NOMO-1 treated with dmso at 0.1 percent for 144 hours (cell line): ENCODE measurements at regions not wholly inside any gene's neighbourhood (a gene's known extent, or its start where the extent isn't known, plus 50 kb on each side); places are given as distances from the start of the nearest gene placed in this dataset.

Experiments used
- DNase-seq: peaks from one replicate; lab custom pipeline; 2025; ENCODE audit not compliant: unreplicated experiment; lab: John Stamatoyannopoulos, UW

DNA sequence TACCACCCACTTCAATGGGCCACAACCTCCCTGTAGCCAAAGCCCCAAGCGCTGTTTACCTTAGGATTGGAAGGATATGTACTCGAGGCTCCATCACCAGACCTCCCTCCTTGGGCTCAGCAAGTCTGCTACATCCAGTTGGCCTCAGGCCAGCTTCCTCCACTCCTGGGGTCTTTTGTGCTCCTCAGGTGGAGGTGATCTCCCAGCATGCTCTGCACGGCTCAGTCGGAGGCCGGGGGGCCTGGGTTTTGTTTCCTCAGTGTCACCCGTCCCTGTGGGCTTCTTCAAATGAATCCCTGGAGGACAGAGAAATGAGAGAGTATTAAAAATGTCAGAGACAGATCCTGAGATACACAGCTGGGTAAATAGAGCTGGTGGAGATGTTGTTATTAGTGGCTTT lies 723.1 kb upstream of the TBX3 start:
- DNase-seq, result no peak

DNA sequence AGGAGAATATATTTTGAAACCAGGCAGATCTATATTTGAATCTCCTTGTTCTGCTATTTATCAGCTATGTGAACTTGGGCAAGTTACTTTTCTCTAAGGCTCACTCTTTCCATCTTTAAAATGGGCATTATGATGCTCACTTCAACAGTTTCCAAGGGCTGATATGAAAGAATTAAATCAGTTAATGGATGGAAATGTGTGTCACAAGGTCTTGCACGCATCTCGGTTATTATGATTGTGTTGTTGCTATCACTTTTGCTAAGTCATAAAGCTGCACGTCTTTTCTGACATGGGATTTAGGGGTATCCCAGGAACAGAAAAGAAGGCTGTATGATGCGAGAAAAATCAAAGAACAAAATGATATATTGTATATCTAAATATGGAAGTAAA lies 721.5 kb upstream of the TBX3 start:
- no peak for DNase-seq

DNA sequence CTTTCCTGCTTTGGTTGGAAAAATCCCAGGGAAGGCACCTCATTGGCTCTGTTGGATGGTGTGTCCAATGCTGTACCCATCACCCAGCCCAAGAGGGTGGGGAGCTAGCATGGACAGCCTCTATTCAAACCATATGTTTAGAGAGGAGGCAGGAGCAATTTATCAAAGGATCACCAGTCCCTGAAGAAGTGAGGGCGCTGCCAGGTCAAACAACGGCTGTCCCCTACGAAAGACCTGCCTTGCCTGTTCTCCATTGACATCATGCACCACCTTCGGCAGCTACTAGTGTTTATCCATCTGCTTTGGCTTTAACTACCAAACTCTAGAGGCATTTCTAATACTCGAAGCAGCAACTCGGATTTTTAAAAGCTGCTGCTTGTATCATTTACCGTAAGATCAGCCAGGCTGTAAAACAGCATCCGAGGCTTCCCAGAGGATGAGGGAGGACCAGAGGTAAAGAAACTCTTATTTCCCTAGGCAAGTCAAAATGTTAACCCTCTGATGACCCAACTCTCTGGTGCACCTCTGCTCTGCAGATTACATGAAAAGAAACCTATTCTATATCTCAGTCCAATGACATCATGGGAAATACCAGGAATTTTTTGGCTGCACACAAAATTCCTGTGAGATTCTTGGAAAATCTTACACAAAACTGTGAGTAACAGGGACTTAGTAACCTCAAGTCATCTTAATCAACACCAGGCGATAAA lies 720.9 kb upstream of the TBX3 start:
- DNase-seq, result no peak

DNA sequence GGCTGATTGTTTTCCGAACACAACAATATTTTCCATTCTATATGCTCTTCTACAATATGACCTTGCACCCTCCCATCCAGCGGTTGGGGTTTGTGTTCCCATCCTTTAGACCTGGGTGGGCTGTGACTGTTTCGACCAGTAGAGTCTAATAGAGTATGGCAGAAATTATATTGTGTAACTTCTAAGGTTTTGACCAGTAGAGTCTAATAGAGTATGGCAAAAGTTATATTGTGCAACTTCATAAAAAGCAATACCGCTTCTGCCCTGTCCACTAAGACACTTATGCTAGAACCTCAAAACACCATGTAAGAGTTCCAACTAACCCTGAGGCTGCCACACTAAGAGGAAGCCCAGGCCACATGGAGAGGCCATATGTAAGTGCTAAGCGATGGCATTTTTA lies 719.7 kb upstream of the TBX3 start:
- DNase-seq, result no peak

DNA sequence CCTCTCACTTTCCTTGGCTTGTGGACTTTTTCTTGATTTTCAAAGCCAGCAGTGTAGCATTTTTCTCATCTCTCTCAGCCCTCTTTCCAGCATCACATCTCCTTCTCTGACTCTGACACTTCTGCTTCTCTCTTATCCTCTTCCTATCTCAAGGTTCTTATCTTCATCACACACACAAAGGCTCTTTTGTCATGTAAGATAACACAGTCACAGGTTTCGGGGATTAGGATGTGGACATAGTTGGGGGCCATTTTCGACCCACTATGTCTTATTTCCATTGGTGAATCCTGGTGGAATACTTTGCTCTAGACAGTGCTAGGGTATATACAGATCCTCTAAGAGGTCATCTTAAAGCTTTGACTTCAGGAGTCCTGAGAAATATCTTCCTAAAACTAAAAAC lies 719.3 kb upstream of the TBX3 start:
- no peak for DNase-seq

DNA sequence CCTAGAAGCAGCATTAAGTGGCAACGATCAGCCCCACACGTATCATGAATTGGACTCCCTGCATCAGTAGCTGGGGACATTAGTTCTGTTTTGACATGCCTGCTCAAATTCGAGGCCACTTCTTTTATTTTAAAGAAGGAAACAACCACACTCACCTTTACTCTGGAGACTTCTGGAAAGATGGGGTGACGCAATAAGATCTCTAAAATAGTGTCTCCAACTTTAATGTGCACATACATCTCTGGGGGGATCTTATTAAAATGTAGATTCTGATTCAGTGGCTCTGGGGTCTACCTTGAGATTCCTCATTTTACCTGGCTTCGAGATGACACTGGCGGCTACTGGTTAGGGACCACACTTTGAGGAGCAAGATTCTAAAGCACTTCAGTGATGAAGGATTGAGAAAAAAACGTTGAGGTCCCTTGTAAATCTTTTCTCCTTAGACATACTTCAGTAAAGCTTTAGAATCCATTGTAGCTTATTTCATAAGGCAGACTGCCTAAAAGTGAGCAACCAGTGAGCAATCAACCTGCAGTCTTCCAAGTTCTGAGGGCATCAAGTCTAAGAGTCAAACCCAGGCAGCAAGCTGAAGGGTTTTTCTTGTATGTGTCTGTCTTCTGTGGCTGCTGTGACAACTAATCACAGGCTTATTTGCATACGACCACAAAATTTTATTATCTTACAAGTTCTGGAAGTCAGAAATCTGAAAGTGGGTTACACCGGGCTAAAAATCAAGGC lies 718.6 kb upstream of the TBX3 start:
- no peak for DNase-seq

DNA sequence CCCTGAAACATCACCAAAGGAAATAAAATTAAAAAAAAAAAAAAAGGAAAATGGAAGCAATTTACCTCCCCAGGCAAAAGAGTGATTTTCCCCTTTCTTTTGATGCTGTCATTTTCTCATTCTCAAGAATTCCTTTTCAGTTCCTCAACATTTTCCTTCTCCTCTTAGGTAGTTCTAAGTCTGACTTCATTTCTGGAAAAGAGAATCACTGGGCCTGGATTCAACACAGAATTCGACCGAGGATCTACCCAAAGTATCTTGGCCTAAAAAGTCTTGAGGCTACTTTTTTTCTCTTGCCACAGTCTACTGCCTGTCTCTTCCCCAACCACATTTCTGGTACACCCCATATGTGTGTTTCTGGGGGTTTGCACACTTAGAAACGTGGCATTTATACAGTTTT lies 717.8 kb upstream of the TBX3 start:
- DNase-seq, result no peak

DNA sequence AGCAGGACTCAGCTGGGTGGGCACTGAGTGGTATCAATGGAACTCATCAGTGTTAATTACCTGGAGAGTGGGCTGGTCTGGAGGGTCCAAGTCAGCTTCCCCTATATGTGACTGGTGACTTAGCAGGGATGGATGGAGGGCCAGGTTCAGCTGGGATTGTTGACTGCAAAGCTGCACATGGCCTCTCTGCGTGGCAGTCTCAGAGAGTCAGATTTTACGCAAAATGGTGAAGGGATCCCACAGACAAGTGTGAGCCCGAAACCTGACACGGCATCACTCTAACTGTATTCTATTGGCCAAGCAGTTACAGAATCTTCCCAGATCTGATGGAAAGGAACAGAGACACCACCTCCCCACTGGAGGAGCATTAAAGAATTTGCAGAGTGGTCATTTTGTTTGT lies 716.0 kb upstream of the TBX3 start:
- no peak for DNase-seq

DNA sequence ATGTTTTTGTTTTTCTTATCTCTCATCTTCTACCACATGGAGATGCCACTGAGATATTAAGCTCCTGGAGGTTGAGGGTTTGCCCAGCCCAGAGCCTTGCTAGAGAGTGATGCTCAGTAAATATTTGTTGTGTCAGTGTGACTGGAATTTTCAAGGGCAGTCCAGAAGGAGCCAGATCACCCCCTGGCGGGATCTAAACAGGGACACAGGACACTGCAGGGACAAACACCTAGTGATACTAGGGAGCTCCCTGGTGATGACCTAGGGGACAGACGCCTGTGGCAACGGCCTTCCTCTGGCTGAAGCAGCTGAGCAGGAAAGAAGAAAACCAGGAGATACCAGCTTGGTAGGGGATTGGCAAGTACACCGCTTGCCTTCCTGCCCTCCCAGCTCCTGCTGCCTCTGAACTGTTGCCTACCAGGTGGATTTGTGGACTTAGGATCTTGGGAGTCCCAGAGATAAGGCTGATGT lies 714.4 kb upstream of the TBX3 start:
- no peak for DNase-seq

DNA sequence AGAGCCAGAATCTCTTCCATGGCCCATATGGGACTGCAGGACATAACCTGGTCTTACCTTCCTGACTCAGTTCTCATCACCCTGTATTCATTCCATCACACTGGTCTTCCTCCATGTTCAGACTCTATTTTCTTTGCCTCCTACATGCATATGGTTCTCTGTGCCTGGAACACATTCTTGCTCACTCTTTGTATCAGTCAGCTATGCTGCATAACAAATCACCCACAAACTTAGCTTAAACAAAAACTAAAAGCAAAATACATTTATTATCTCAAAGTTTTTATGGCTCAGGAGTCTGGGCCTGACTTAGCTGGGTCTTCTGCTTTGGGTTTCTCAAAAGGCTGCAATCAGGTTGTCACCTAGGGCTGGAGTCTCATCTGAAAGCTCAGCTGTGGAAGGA lies 712.6 kb upstream of the TBX3 start:
- DNase-seq, result no peak

DNA sequence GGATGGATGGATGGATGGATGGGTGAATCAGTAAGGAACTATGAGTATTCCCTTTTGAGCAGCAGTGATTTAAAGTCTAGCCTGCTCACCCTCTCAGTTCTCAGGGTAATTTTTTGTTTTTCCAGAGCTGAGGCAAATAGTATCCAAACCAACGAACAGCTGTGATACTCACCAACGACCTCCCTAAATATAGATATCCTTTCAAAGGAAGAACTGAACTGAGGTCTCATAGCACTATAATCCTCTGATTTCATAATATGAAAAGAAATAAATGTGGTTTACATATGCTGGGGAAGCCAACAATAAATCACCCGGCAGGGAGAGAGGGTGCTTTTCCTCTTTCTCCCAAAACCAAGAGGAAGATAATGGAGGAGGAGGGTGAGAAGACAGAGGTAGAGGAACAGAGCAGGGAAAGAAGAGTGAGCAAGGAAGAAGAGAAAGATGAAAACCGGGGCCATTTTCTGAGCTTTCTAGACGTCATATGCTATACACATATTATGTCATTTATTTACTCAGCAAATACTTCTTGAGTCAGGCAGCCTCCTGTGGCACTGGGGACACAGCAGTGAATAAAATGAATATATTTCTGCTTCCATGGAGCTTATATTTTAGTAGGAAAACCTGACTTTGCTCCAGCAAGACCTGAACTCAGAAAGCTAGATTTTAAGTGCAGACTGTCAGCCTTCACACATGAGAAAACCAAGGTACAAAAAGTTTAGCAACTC lies 710.7 kb upstream of the TBX3 start:
- DNase-seq, result no peak

DNA sequence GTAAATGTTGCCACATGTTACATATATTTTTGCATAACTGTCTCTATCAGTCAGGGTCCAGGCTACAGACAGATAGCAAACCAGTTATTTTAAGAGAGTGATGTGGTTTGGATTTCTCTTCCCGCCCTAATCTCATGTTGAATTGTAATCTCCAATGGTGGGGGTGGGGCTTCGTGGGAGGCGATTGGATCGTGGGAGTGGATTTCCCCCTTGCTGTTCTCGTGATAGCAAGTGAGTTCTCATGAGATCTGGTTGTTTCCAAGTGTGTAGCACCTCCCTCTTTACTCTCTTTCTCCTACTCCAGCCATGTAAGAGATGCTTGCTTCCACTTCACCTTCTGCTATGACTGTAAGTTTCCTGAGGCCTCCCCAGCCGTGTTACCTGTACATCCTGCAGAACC lies 704.2 kb upstream of the TBX3 start:
- DNase-seq, result no peak

DNA sequence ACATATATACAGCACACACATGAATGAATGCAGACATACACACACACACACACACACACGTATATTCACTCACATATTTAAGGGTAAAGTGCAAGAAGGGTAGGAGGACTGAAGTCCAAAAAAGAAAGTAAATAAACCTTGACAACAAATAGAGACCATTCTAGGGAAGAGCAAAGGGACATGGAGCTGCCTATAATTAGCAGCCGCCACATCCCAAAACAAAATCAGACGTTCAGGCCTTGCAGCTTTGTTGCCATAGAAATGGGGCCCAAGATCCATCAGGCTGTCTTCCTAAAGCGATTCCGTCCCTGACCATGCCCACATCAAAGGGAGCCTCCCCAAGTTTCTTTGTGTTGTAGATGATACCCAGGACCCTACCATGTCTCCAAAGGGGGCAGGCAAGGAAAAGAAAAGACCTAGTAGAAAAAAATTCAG lies 703.5 kb upstream of the TBX3 start:
- no peak for DNase-seq

DNA sequence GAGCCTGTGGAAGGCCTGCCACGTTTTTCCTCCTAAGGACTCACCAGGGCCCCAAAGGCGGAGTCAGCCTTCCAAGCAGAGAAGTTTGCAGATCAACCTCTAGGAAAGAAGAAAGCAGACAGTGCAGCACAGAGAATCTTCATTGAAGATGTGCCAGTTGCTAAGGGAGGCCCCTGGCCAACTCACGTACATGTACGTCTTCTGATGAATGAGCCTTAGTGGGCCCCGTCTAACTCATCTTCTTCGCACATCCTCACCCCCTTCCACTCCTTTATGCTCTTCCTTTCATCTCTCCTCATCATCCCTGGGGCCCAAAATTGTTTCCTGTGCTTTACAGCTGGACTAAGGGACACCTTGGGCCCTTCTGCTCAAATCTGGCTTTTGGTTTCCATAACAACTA lies 703.0 kb upstream of the TBX3 start:
- DNase-seq, result no peak

DNA sequence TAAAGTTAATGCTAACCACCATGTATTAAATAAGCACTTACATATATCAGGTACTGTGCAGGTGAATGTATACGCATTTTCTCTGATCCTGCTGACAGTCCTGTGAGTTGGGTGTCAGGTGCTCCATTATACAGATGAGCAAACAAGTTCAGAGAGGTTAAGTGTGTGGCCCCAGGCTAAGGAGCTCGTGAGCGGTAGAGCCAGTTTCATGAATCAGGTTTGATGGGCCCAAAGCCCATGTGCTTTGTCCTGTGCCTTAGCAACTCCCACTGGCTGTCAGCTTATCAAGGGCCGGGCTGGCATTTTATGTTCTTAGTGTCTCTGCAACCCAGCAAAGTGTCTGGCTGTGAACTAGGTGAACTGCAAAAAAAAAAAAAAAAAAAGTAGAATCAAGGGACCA lies 701.2 kb upstream of the TBX3 start:
- no peak for DNase-seq

DNA sequence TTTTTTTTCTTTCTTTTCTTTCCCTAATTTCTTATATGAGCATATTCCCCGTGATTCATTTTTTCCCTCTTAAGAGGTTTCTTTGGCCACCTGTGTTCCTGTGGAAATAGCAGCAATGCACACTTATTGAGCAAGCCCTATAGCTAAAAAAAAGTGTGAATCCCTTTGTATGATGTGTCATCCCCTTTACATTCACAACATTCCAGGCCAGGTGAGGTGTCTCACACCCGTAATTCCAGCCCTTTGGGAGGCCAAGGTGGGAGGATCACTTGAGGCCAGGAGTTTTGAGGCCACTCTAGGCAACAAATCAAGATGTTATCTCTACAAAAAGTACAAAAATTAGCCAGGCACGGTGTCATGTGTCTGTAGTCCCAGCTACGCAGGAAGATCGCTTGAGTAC lies 700.4 kb upstream of the TBX3 start:
- no peak for DNase-seq

DNA sequence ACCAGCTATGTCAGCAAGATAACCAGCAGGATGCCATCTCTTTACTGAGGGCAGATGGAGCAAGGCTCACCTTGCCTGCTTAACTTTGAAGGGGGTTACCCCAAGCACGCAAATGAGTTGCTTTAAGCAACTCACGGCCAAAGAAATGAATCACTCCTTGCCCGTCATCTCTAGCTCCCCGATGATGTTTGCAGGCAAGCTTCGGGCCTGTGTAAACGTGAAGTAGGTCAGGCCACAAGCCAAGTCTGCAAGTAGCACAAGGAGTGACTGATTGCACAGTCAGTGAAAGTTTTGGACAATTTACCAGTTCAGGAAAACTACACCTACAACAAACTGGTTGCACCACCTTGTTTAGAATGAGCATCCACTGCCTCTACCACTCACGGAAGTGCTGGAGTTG lies 699.7 kb upstream of the TBX3 start:
- no peak for DNase-seq

DNA sequence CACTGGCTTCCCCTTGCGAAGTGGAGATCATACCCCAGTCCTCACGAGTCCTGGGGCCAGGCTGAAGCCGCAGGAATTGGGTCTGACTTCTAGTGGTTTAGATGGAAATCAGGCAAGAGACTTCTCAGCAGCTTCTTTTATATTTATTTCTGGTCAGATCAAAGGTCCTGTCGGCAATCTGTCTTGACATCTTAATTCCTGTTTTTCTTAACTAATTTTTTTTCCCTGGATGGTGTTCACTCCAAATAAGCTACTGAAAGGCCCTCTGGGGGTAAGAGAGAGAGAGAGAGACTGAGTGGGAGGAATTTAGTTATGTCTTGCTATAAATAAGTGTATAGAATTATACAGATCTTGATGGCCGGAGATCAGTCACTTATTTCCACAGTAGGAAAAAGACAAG lies 698.7 kb upstream of the TBX3 start:
- no peak for DNase-seq

DNA sequence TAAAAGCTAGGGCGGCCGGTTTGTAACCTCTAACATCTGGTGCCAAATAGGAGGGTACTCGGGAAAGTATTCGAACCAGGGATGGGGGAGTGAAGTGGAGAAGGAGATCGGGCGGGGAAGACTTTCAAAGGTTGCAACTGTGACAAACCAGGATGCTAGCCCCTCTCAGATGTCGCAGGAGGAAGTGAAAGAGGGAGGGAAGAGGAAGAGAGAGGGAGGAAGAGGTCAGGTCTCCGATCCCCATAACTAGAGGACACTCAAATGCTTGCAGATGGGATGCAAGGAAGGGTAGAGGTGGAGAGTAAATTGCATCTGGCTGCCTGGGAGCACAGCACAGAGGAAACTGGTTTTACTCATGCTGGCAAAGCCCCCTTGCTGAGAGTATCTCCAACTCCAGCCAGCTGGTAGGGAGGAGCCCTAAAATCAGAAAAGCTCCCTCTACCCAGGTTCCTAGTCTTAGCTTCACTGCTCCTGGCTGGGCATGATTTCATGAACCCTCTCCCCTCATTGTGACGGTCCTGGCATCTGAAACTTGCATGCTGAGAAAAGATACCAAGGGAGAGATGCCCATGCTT lies 696.7 kb upstream of the TBX3 start:
- peak; percentile 53 for DNase-seq

DNA sequence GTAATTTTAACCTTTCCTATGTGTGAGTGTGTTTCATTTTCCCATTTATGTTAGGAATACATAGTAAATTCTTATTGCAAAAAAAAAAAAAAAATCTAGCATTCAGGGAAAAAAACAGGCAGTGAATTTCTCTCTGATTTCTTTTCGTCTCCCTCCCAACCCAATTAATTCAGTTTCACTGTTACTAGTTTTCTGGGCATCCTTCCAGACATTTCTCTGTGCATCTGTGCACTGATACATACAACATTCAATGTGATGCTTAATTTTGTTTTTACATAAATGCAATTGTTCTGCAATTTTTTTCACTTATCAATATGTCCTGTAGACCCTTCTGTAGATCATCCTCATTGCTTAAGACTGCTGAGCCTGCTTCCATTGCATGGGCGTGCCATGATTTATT lies 694.3 kb upstream of the TBX3 start:
- DNase-seq, result no peak

DNA sequence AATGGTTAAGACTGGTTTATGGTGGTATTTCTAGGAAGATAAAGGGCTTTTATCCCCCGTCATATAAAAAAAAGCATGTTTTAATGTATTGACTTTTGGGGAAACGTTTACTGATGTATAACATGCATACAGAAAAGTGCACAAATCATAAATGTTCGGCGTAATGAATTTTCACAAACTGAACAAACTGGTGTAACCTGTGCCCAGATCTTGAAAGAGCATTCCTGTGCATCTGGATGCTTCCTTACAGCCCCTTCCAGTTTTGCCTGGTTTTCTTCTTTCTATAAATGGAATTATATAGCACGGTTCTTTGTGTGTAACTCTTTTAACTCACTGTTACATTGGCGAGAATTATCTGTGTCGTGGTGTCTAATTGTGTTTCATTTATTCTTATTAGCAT lies 693.8 kb upstream of the TBX3 start:
- no peak for DNase-seq

DNA sequence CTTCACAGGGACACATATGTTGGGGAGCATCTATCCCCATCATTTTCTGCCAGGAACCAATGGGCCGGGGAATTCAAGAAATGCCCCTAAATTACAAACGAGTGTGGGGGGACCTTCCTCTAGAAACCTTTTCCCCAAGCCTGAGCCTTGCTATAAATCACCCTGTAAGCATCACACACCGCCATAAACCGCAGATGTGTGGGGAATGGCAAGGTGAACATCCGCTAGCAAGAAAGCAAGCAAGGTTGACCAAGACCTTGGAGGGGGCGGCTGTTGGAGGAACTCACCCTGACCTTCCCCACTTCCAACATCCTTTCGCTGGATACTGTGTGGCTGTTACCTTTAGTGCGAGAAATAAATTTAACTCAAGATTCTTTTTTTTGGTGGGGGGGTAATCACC lies 693.3 kb upstream of the TBX3 start:
- no peak for DNase-seq
